OCI-LY1 (cell line): ENCODE measurements at regions not wholly inside any gene's neighbourhood (a gene's known extent, or its start where the extent isn't known, plus 50 kb on each side); places are given as distances from the start of the nearest gene placed in this dataset.

Experiments used
- H2AFZ ChIP-seq: fragments of 200-600 bp; sonication (generic), shearing (Covaris generic); 2 replicates; pipeline ENCODE4 v1.6.0; 2014; ENCODE audit warnings: antibody characterized with exemption, mild to moderate bottlenecking, low read length
- H3F3A ChIP-seq: fragments of 200-600 bp; sonication (generic), shearing (Covaris generic); 2 replicates; pipeline ENCODE4 v1.6.0; 2014; ENCODE audit warnings: mild to moderate bottlenecking, antibody characterized with exemption, low read length, moderate library complexity; ENCODE audit not compliant: insufficient read depth
- H3K27ac ChIP-seq: fragments of 200-600 bp; sonication (generic); 2 replicates; pipeline ENCODE4 v1.5.1; 2014; ENCODE audit warnings: low read length, mixed run types, mild to moderate bottlenecking, low read depth; ENCODE audit not compliant: poor library complexity, severe bottlenecking
- H3K27me3 ChIP-seq: fragments of 200-600 bp; sonication (generic); 2 replicates; pipeline ENCODE4 v1.6.0; 2014; ENCODE audit warnings: antibody characterized with exemption, mild to moderate bottlenecking, low read length, moderate library complexity; ENCODE audit not compliant: insufficient read depth
- H3K36me3 ChIP-seq: fragments of 200-600 bp; sonication (generic); 2 replicates; pipeline ENCODE4 v1.6.1; 2014; ENCODE audit warnings: mild to moderate bottlenecking, antibody characterized with exemption, low read length, moderate library complexity, mixed read lengths; ENCODE audit not compliant: insufficient read depth
- H3K4me1 ChIP-seq: fragments of 200-600 bp; sonication (generic); 2 replicates; pipeline ENCODE4 v1.5.1; 2014; ENCODE audit warnings: mild to moderate bottlenecking, low read length, moderate library complexity; ENCODE audit not compliant: insufficient read depth, severe bottlenecking
- H3K4me2 ChIP-seq: fragments of 200-600 bp; sonication (generic), shearing (Covaris generic); 2 replicates; pipeline ENCODE4 v1.6.1; 2014; ENCODE audit warnings: low read length
- H3K4me3 ChIP-seq: fragments of 200-600 bp; sonication (generic); 2 replicates; pipeline ENCODE4 v1.5.1; 2014; ENCODE audit warnings: low read length, low read depth, mild to moderate bottlenecking, mixed read lengths; ENCODE audit not compliant: poor library complexity, severe bottlenecking
- H3K79me2 ChIP-seq: fragments of 200-600 bp; shearing (Covaris generic); 2 replicates; pipeline ENCODE4 v1.6.1; 2016; ENCODE audit warnings: mixed run types, low read length, mixed read lengths; ENCODE audit not compliant: insufficient read depth
- H3K9ac ChIP-seq: fragments of 200-600 bp; sonication (generic), shearing (Covaris generic); 2 replicates; pipeline ENCODE4 v1.6.1; 2014; ENCODE audit warnings: mild to moderate bottlenecking, low read length, mixed read lengths
- H3K9me2 ChIP-seq: fragments of 200-600 bp; sonication (generic), shearing (Covaris generic); 2 replicates; pipeline ENCODE4 v1.6.1; 2014; ENCODE audit warnings: low read depth, mild to moderate bottlenecking, low read length, mixed read lengths
- H3K9me3 ChIP-seq: fragments of 200-600 bp; shearing (Covaris generic); 2 replicates; pipeline ENCODE4 v1.6.1; 2014; ENCODE audit warnings: low read length, mixed read lengths
- H4K20me1 ChIP-seq: fragments of 200-600 bp; sonication (generic), shearing (Covaris generic); 2 replicates; pipeline ENCODE4 v1.6.0; 2016; ENCODE audit warnings: mild to moderate bottlenecking, low read length; ENCODE audit not compliant: insufficient read depth
- EZH2 ChIP-seq: fragments of 200-600 bp; sonication (generic), shearing (Covaris generic); IDR thresholded peaks from 2 replicates; pipeline ENCODE4 v1.8.0; 2017; ENCODE audit warnings: borderline replicate concordance, mixed run types, mild to moderate bottlenecking, antibody characterized with exemption, low read length, moderate library complexity, mixed read lengths
- TF ChIP-seq, protein P1 (sequence below): fragments of 200-600 bp; sonication (generic), shearing (Covaris generic); IDR thresholded peaks from 2 replicates; pipeline ENCODE4 v1.5.1; 2017; ENCODE audit warnings: mild to moderate bottlenecking, antibody characterized with exemption, low read length, moderate library complexity, mixed read lengths

DNA sequence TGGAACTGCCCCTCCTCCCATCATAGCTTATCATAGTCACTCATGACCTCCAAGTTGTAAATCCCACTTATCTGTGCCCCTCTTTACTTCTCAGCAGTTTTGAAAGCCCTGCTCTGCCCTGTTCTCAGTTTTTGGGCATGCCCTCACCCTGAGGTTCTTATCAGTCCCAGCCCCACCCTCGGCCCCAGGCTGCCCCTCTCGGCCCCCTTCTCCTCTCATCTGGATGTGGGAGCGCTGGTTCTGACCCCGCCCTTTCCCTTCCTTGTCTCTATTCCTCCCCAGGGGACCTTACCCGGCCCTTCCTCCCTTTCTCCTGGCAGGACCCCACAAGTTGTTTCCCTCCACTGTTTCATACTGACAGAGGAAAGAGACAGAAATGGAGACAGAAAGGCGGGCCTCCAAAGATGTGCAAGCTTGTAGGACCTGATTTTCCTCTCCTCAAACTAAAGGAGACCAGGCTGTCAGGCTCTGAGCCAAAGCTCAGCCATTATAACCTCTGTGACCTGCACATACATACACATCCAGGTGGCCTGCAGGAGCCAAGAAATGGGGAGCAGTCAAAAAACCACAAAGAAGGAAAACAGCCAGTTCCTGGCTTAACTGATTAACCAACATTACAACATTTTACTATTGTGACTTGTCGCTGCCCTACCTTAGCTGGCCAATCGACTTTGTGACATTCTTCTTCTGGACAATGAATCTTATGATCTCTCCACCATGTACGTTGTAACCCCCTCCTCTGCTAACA is 171.0 kb upstream of the HS6ST1 start:
- Histone ChIP-seq H3K4me3 (no peak overlapping the region), H3K79me2 (no peaks in the 10 kb centered on the region), H3K9ac (no peak overlapping the region), H2AFZ (no peak overlapping the region), H3K9me2 (no peaks in the 10 kb centered on the region), H3K9me3 (no peaks in the 10 kb centered on the region), H3K4me2 (no peak overlapping the region), H4K20me1 (no peaks in the 10 kb centered on the region), H3K4me1 (no peaks in the 10 kb centered on the region), H3K27me3 (no peaks in the 10 kb centered on the region), H3K27ac (no peak overlapping the region), H3K36me3 (no peaks in the 10 kb centered on the region), H3F3A (no peaks in the 10 kb centered on the region)
- TF ChIP-seq EZH2: no peak
- TF ChIP-seq, protein P1, sequence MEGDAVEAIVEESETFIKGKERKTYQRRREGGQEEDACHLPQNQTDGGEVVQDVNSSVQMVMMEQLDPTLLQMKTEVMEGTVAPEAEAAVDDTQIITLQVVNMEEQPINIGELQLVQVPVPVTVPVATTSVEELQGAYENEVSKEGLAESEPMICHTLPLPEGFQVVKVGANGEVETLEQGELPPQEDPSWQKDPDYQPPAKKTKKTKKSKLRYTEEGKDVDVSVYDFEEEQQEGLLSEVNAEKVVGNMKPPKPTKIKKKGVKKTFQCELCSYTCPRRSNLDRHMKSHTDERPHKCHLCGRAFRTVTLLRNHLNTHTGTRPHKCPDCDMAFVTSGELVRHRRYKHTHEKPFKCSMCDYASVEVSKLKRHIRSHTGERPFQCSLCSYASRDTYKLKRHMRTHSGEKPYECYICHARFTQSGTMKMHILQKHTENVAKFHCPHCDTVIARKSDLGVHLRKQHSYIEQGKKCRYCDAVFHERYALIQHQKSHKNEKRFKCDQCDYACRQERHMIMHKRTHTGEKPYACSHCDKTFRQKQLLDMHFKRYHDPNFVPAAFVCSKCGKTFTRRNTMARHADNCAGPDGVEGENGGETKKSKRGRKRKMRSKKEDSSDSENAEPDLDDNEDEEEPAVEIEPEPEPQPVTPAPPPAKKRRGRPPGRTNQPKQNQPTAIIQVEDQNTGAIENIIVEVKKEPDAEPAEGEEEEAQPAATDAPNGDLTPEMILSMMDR: no peak

DNA sequence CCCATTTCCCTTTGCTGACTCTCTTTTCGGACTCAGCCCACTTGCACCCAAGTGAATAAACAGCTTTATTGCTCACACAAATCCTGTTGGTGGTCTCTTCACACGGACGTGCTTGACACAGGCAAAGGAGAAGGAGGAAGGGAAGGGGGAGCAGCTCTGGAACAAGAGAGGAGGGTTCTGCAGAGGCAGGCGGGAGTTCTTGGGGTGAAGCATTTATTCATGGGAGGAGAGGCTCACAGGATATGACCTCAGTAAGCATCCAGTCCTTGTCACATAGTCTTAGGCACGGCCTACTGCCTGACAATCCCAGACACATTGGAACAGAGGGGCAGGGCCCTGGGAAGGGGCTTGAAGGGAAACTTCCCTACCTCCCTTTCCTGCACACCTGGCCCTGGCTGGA is 171.7 kb upstream of the HS6ST1 start:
- no peak overlapping the region for H2AFZ ChIP-seq
- no peaks in the 10 kb centered on the region for H3K4me1 ChIP-seq

DNA sequence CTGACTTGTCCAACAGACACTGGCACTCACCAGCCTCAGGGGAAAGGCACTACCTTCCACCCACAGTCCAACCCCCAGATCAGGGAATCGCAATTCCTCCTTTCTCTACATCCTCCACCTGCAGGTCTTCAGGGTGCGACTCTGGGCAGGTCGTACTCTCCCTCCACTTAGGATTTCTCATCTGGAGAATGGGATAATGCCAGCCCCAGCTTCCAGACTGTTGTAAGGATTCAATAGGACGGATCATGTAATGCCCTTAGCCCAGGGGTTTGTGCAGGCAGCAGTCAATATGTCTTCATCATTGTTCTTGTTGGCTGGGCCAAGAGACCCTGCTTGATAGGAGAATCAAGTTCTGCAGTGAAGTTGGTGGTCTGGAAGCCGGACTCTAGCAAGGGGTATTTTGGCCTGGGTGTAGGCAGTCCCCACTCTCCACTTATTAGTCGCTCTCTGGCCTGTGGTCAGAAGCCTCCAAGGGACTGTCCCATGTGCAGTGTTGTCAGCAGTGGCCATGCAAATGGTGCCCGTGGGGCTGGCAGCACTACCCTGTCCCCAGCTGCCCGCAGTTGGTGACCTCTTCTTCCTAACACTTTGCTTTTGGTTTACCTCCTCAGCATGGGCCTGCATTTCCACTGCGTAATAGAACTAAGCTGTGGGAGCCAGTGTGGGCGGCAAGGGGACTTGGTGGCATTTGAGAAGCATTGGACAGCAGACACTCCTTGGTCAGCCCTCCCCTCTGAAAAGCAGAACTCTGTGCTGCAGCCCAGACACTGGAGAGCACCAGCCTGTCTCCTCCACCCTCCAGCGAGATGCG is 172.4 kb upstream of the HS6ST1 start:
- Histone ChIP-seq H4K20me1 (no peaks in the 10 kb centered on the region), H3K9me3 (no peaks in the 10 kb centered on the region), H2AFZ (no peak overlapping the region), H3K9ac (no peak overlapping the region), H3K36me3 (no peaks in the 10 kb centered on the region), H3K27me3 (no peaks in the 10 kb centered on the region), H3K79me2 (no peaks in the 10 kb centered on the region), H3K4me1 (no peaks in the 10 kb centered on the region), H3K4me3 (no peak overlapping the region), H3K27ac (no peak overlapping the region), H3K4me2 (no peak overlapping the region), H3F3A (no peaks in the 10 kb centered on the region), H3K9me2 (no peaks in the 10 kb centered on the region)
- no peak for TF ChIP-seq EZH2
- TF ChIP-seq, protein P1: no peak

More for the DNA sequence above, 171.7 kb upstream of the HS6ST1 start:
- no peaks in the 10 kb centered on the region for H3K79me2 ChIP-seq
- H3F3A ChIP-seq: no peaks in the 10 kb centered on the region
- no peaks in the 10 kb centered on the region for H3K9me2 ChIP-seq
- no peaks in the 10 kb centered on the region for H3K36me3 ChIP-seq
- H4K20me1 ChIP-seq: no peaks in the 10 kb centered on the region
- no peak overlapping the region for H3K4me2 ChIP-seq
- no peak for TF ChIP-seq EZH2
- TF ChIP-seq, protein P1: no peak
- H3K27ac ChIP-seq: no peak overlapping the region
- no peak overlapping the region for H3K4me3 ChIP-seq
- H3K9me3 ChIP-seq: no peaks in the 10 kb centered on the region
- H3K9ac ChIP-seq: no peak overlapping the region
- no peaks in the 10 kb centered on the region for H3K27me3 ChIP-seq
